ENCODE measurements at regions not wholly inside any gene's neighbourhood (a gene's known extent, or its start where the extent isn't known, plus 50 kb on each side); places are given as distances from the start of the nearest gene placed in this dataset.

DNA sequence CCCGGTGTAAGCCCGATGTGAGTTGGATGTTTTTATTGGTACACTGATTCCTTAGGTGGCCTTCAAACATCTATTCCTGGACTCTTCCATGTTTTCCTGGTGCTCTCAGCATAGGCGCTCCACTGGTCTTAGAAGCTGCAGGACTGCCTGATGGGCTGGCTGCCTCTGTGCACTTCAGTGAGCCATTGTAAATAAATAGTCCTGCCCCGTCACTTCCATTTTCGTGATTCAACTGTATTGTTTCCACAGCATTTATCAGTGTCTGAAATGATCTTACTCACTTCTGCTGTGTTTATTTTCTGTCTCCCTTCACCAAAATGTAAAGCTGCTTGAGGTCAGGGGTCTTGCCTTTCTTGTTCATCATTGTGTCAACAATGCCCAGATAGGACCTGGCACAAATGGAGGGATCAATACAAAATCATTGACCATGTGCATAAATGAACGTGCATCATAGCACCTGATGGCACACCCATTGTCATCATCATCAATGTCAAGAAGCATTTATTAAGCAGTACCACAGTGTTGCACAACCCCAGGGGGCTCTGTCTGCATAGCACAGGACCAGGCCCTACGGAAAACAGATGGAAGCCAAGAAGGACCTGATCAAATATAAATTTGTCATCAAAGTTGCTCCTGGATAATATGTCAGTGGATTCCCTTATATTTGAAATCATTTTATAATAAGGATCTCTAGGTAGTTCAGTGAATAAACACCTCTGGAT, 66.6 kb upstream of the CPHXL start:
- TF ChIP-seq EZH2 (IDR thresholded peaks at IDR 0.05; ENCODE audit: borderline replicate concordance, insufficient read depth, low read depth, low read length, poor library complexity, severe bottlenecking), result no peak
- TF ChIP-seq, protein P1, sequence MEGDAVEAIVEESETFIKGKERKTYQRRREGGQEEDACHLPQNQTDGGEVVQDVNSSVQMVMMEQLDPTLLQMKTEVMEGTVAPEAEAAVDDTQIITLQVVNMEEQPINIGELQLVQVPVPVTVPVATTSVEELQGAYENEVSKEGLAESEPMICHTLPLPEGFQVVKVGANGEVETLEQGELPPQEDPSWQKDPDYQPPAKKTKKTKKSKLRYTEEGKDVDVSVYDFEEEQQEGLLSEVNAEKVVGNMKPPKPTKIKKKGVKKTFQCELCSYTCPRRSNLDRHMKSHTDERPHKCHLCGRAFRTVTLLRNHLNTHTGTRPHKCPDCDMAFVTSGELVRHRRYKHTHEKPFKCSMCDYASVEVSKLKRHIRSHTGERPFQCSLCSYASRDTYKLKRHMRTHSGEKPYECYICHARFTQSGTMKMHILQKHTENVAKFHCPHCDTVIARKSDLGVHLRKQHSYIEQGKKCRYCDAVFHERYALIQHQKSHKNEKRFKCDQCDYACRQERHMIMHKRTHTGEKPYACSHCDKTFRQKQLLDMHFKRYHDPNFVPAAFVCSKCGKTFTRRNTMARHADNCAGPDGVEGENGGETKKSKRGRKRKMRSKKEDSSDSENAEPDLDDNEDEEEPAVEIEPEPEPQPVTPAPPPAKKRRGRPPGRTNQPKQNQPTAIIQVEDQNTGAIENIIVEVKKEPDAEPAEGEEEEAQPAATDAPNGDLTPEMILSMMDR (IDR thresholded peaks at IDR 0.05), result no peak

Measured in B cell (primary cell).